Neural cell (in vitro differentiated cells): ENCODE measurements at regions not wholly inside any gene's neighbourhood (a gene's known extent, or its start where the extent isn't known, plus 50 kb on each side); places are given as distances from the start of the nearest gene placed in this dataset.

Experiments used
- CTCF ChIP-seq: fragments of 450-650 bp; IDR thresholded peaks from 2 replicates; pipeline ENCODE4 v1.5.1; 2014; ENCODE audit warnings: antibody characterized with exemption, mild to moderate bottlenecking, moderate library complexity; ENCODE audit not compliant: poor library complexity, severe bottlenecking
- RAD21 ChIP-seq: fragments of 450-650 bp; conservative IDR thresholded peaks from 2 replicates; pipeline ENCODE4 v1.6.1; 2014; ENCODE audit warnings: antibody characterized with exemption, mild to moderate bottlenecking, moderate library complexity
- TAF1 ChIP-seq: IDR thresholded peaks from 2 replicates; pipeline ENCODE4 v1.6.1; 2012; ENCODE audit warnings: low read depth

DNA sequence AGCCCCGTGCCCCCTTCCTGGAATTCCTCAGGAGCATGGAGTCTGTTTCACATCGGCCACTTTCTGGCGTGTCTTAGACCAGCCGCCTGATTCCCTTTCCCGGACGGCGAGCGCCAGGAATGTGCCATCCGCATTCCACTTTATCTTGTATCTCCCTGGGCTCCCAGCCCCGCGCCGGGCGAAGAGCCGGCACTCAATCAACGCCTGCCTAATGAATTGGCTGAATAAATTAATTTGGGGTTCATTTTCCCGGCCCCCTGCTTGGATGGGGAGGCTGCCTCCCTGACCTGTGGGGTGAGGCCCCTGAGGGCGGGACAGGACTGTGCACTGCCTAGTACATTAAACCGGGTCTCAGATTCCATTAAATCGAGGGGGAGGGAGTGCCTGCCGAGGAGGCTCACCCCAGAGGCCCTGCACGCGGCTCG, 282.3 kb upstream of the TNRC6C start:
- TF ChIP-seq RAD21: no peak
- TF ChIP-seq CTCF: no peak
- TF ChIP-seq TAF1: no peak
